ENCODE measurements at regions not wholly inside any gene's neighbourhood (a gene's known extent, or its start where the extent isn't known, plus 50 kb on each side); places are given as distances from the start of the nearest gene placed in this dataset.

DNA sequence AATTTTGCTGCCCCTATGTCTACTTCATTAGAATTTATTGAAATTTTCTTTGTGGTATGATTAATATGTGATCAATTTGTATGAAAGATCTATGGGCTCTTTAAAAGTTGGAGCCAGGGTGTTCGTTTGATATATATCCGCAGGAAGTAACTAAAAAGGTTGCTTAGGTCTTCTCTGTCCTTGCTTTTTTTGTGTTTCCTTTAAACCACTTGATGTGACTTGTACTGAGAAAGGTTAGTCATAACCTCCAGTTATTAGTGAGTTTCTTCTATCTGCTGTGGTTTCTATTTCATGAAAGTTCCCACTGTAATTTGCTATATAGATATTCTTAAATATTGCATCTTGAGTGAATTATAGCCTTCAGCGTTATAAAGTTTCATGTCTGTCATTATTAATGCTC, 585.3 kb upstream of the ARID1B start:
- no peak for TF ChIP-seq EP300 (IDR thresholded peaks at IDR 0.05)
- TF ChIP-seq, protein P1, sequence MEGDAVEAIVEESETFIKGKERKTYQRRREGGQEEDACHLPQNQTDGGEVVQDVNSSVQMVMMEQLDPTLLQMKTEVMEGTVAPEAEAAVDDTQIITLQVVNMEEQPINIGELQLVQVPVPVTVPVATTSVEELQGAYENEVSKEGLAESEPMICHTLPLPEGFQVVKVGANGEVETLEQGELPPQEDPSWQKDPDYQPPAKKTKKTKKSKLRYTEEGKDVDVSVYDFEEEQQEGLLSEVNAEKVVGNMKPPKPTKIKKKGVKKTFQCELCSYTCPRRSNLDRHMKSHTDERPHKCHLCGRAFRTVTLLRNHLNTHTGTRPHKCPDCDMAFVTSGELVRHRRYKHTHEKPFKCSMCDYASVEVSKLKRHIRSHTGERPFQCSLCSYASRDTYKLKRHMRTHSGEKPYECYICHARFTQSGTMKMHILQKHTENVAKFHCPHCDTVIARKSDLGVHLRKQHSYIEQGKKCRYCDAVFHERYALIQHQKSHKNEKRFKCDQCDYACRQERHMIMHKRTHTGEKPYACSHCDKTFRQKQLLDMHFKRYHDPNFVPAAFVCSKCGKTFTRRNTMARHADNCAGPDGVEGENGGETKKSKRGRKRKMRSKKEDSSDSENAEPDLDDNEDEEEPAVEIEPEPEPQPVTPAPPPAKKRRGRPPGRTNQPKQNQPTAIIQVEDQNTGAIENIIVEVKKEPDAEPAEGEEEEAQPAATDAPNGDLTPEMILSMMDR (IDR thresholded peaks at IDR 0.05): no peak
- TF ChIP-seq POLR2AphosphoS5 (IDR thresholded peaks at IDR 0.05): no peak

Measured in sigmoid colon (tissue), 4 donors.